SK-N-SH (cell line): ENCODE measurements at regions not wholly inside any gene's neighbourhood (a gene's known extent, or its start where the extent isn't known, plus 50 kb on each side); places are given as distances from the start of the nearest gene placed in this dataset.

Source experiments
- CTCF ChIA-PET: fragments of 300-600, 350-600 bp; formaldehyde crosslinking; extraction: SDS; loops from one replicate; lab custom pipeline; 2021; lab: Yijun Ruan, JAX
- POLR2A ChIA-PET: fragments of 350-600 bp; sonication (Branson Sonifier 250); formaldehyde crosslinking; extraction: SDS; loops from one replicate; lab custom pipeline; 2020; ENCODE audit warnings: antibody characterized with exemption, inconsistent platforms; lab: Yijun Ruan, JAX
- DNase-seq: peaks from one replicate; pipeline ENCODE4 v3.0.0; 2012
- H2AFZ ChIP-seq: fragments of 200-600 bp; sonication (generic); 2 replicates; pipeline ENCODE4 v1.8.1; 2016; ENCODE audit warnings: antibody characterized with exemption, mild to moderate bottlenecking, low read depth
- H3F3A ChIP-seq: fragments of 200-600 bp; sonication (generic); replicated peaks from 2 replicates; pipeline ENCODE3; 2016; ENCODE audit warnings: antibody characterized with exemption, mild to moderate bottlenecking; ENCODE audit not compliant: insufficient read depth
- H3K27ac ChIP-seq, 2 experiments: fragments of 200-500 bp in 1 of 2; fragments of 200-600 bp in 1 of 2; sonication (Bioruptor generic) in 1 of 2; sonication (generic), shearing (Covaris generic) in 1 of 2; 2 replicates each; pipeline versions ENCODE4 v1.5.1 to v1.6.1; 2014 to 2016; ENCODE audit warnings: low read depth in 2 of 2, inconsistent platforms in 1 of 2, low read length in 1 of 2, mild to moderate bottlenecking in 1 of 2, mixed read lengths in 1 of 2
- H3K27me3 ChIP-seq: fragments of 200-600 bp; sonication (generic), shearing (Covaris generic); 2 replicates; pipeline ENCODE4 v1.6.1; 2016; ENCODE audit warnings: mixed run types; ENCODE audit not compliant: insufficient read depth
- H3K36me3 ChIP-seq, 2 experiments: fragments of 200-500 bp in 1 of 2; fragments of 200-600 bp in 1 of 2; sonication (Bioruptor generic) in 1 of 2; sonication (generic) in 1 of 2; replicated peaks in 1 of 2; 2 replicates each; pipeline versions ENCODE3 to v1.5.1; 2014 to 2016; ENCODE audit warnings: low read length in 1 of 2, mild to moderate bottlenecking in 1 of 2; ENCODE audit not compliant: insufficient read depth in 2 of 2, control insufficient read depth in 1 of 2
- H3K4me1 ChIP-seq, 2 experiments: fragments of 200-500 bp in 1 of 2; fragments of 200-600 bp in 1 of 2; sonication (Bioruptor generic) in 1 of 2; sonication (generic), shearing (Covaris generic) in 1 of 2; 2 replicates each; pipeline versions ENCODE4 v1.5.1 to v1.6.1; 2014 to 2016; ENCODE audit warnings: low read depth in 1 of 2, low read length in 1 of 2, mixed run types in 1 of 2; ENCODE audit not compliant: insufficient read depth in 2 of 2, control insufficient read depth in 1 of 2
- H3K4me2 ChIP-seq: fragments of 200-600 bp; sonication (generic), shearing (Covaris generic); 2 replicates; pipeline ENCODE4 v1.6.1; 2017; ENCODE audit warnings: mixed run types
- H3K4me3 ChIP-seq, 2 experiments: fragments of 200-500 bp in 1 of 2; fragments of 200-600 bp in 1 of 2; sonication (Bioruptor generic) in 1 of 2; sonication (generic), shearing (Covaris generic) in 1 of 2; 2 replicates each; pipeline versions ENCODE4 v1.5.1 to v1.8.1; 2014 to 2016; ENCODE audit warnings: low read depth in 2 of 2, inconsistent platforms in 1 of 2, low read length in 1 of 2, mild to moderate bottlenecking in 1 of 2, mixed read lengths in 1 of 2, moderate library complexity in 1 of 2
- H3K79me2 ChIP-seq: fragments of 200-600 bp; sonication (generic); 2 replicates; pipeline ENCODE4 v1.8.1; 2017; ENCODE audit warnings: mild to moderate bottlenecking; ENCODE audit not compliant: insufficient read depth
- H3K9ac ChIP-seq: fragments of 200-600 bp; sonication (generic); 2 replicates; pipeline ENCODE4 v1.6.1; 2017; ENCODE audit warnings: mixed run types
- H3K9me2 ChIP-seq: fragments of 200-600 bp; sonication (generic); 2 replicates; pipeline ENCODE4 v1.6.1; 2017; ENCODE audit warnings: mixed run types
- H3K9me3 ChIP-seq: fragments of 200-600 bp; sonication (generic); 2 replicates; pipeline ENCODE4 v1.6.1; 2017; ENCODE audit warnings: mixed run types, mild to moderate bottlenecking, moderate library complexity
- H4K20me1 ChIP-seq: fragments of 200-600 bp; sonication (generic); 2 replicates; pipeline ENCODE4 v1.6.1; 2017; ENCODE audit warnings: mild to moderate bottlenecking, mixed run types; ENCODE audit not compliant: insufficient read depth
- CHD2 ChIP-seq: fragments of 150-350 bp; IDR thresholded peaks from 2 replicates; pipeline ENCODE4 v1.6.1; 2018; ENCODE audit warnings: low read length; ENCODE audit not compliant: partially characterized antibody
- CTCF ChIP-seq: fragments of 200-600 bp; sonication (generic); IDR thresholded peaks from 2 replicates; pipeline ENCODE4 v1.6.1; 2017; ENCODE audit warnings: antibody characterized with exemption, mild to moderate bottlenecking, moderate library complexity
- IRF3 ChIP-seq: fragments of 150-350 bp; IDR thresholded peaks from 2 replicates; pipeline ENCODE4 v1.6.1; 2016; ENCODE audit warnings: mild to moderate bottlenecking, low read depth, low read length
- MAX ChIP-seq: IDR thresholded peaks from 2 replicates; pipeline ENCODE4 v1.4.0; 2012; ENCODE audit warnings: low read depth
- MEF2A ChIP-seq: IDR thresholded peaks from 2 replicates; pipeline ENCODE4 v1.4.0; 2012; ENCODE audit warnings: low read depth, borderline replicate concordance
- MXI1 ChIP-seq: IDR thresholded peaks from 2 replicates; pipeline ENCODE4 v1.6.1; 2012; ENCODE audit warnings: mild to moderate bottlenecking, low read depth, low read length, improper control_type of control experiment
- NFIC ChIP-seq: IDR thresholded peaks from 2 replicates; pipeline ENCODE4 v1.4.0; 2012; ENCODE audit warnings: borderline replicate concordance
- NRF1 ChIP-seq: IDR thresholded peaks from 2 replicates; pipeline ENCODE4 v1.6.1; 2012; ENCODE audit warnings: low read depth, mild to moderate bottlenecking, low read length
- POLR2AphosphoS5 ChIP-seq: IDR thresholded peaks from 2 replicates; pipeline ENCODE4 v1.6.1; 2012; ENCODE audit warnings: low read depth, low read length
- SIN3A ChIP-seq: IDR thresholded peaks from 2 replicates; pipeline ENCODE4 v1.6.1; 2012; ENCODE audit warnings: low read depth, mild to moderate bottlenecking, low read length, moderate library complexity, borderline replicate concordance
- USF1 ChIP-seq: IDR thresholded peaks from 2 replicates; pipeline ENCODE4 v1.4.0; 2012; ENCODE audit warnings: low read depth, borderline replicate concordance
- USF2 ChIP-seq: fragments of 150-350 bp; IDR thresholded peaks from 2 replicates; pipeline ENCODE4 v1.6.1; 2017; ENCODE audit warnings: antibody characterized with exemption, low read length, low read depth, borderline replicate concordance
- ZBTB33 ChIP-seq: IDR thresholded peaks from 2 replicates; pipeline ENCODE4 v1.4.0; 2012; ENCODE audit warnings: low read depth, borderline replicate concordance
- WGBS: methylation state at CpG from one replicate; pipeline ENCODE4 v1.1.6; 2017; ENCODE audit warnings: low lambda C conversion rate; 5-methylcytosine and 5-hydroxymethylcytosine counted together

GRCh38 chr11:82210011-82210410, 523.7 kb downstream of the FAM181B start (continued):
- TF ChIP-seq CTCF (no peak), MXI1 (no peak), POLR2AphosphoS5 (no peak), CHD2 (no peak)

- no peaks in the 10 kb centered on the region for H3K36me3 ChIP-seq
- no peaks in the 10 kb centered on the region for H3K9me3 ChIP-seq
- no peaks in the 10 kb centered on the region for H3F3A ChIP-seq
- H3K79me2 ChIP-seq, result no peaks in the 10 kb centered on the region
- no peak overlapping the region for H3K4me3 ChIP-seq
- peaks cover 0 to 10% of the 10 kb centered on the region in 2 experiments; a peak in 1 of 4 replicates for H3K4me1 ChIP-seq
- CTCF ChIA-PET, result interaction anchor here (0.6 kb wide), 1 partner anchor 45 kb away, joined by 3 read pairs; no protein-coding TSS in a partner anchor
- no peaks in the 10 kb centered on the region for H3K9me2 ChIP-seq
- no peak overlapping the region for H3K27ac ChIP-seq
- 34% methylated on average over 3 of the region's 3 CpGs for WGBS
- H4K20me1 ChIP-seq, result no peaks in the 10 kb centered on the region
- no peak overlapping the region for H3K9ac ChIP-seq
- no peak overlapping the region for H2AFZ ChIP-seq
- DNase-seq, result no peak
- POLR2A ChIA-PET, result no interaction called here
- H3K27me3 ChIP-seq, result no peaks in the 10 kb centered on the region
- TF ChIP-seq NFIC (no peak), USF2 (no peak), ZBTB33 (no peak), SIN3A (no peak), USF1 (no peak), NRF1 (no peak), MAX (no peak), MEF2A (no peak), CTCF (no peak), IRF3 (no peak)
- H3K4me2 ChIP-seq, result no peak overlapping the region
Measured at GRCh38 chr11:82195283-82195682, 538.4 kb downstream of the FAM181B start.
